Calu3 (cell line): ENCODE measurements at regions not wholly inside any gene's neighbourhood (a gene's known extent, or its start where the extent isn't known, plus 50 kb on each side); places are given as distances from the start of the nearest gene placed in this dataset.

Experiments used
- BruUV-seq: library from RNA; stranded (reverse); fragments of 400-500 nt; replicated peaks from 2 replicates; lab custom pipeline; 2021; lab: Mats Ljungman, UMichigan
- CTCF ChIA-PET: fragments of 300-600 bp; sonication (Branson Sonifier 250); formaldehyde crosslinking; loops from one replicate; lab custom pipeline; 2022; ENCODE audit warnings: antibody characterized with exemption; lab: Charles Lee
- DNase-seq: peaks from one replicate; pipeline ENCODE4 v3.0.0; 2022
- H3K27ac Mint-ChIP-seq: one replicate; pipeline ENCODE4 v1.8.0; 2022; ENCODE audit warnings: mixed read lengths; ENCODE audit not compliant: unreplicated experiment
- H3K27me3 Mint-ChIP-seq: one replicate; pipeline ENCODE4 v1.8.0; 2022; ENCODE audit warnings: mixed read lengths; ENCODE audit not compliant: unreplicated experiment
- H3K36me3 Mint-ChIP-seq: one replicate; pipeline ENCODE4 v1.8.0; 2022; ENCODE audit warnings: mild to moderate bottlenecking, moderate library complexity, mixed read lengths; ENCODE audit not compliant: insufficient read depth, unreplicated experiment
- H3K4me1 Mint-ChIP-seq: one replicate; pipeline ENCODE4 v1.8.0; 2022; ENCODE audit warnings: mild to moderate bottlenecking, low read depth, mixed read lengths; ENCODE audit not compliant: unreplicated experiment
- H3K4me3 Mint-ChIP-seq: one replicate; pipeline ENCODE4 v1.8.0; 2022; ENCODE audit warnings: mild to moderate bottlenecking, low read depth, moderate library complexity, mixed read lengths; ENCODE audit not compliant: unreplicated experiment
- H3K9me3 Mint-ChIP-seq: one replicate; pipeline ENCODE4 v1.8.0; 2022; ENCODE audit warnings: low read depth, mixed read lengths; ENCODE audit not compliant: unreplicated experiment
- CTCF ChIP-seq: fragments of 200-600 bp; IDR thresholded peaks from one replicate; pipeline ENCODE4 v1.8.0; 2022; ENCODE audit warnings: antibody characterized with exemption; ENCODE audit not compliant: unreplicated experiment
- intact Hi-C: fragments of 100-400 bp; cut with micrococcal nuclease; formaldehyde crosslinking; loops from one replicate; pipeline ENCODE4 v1.10.0; 2022; ENCODE audit not compliant: unreplicated experiment

DNA sequence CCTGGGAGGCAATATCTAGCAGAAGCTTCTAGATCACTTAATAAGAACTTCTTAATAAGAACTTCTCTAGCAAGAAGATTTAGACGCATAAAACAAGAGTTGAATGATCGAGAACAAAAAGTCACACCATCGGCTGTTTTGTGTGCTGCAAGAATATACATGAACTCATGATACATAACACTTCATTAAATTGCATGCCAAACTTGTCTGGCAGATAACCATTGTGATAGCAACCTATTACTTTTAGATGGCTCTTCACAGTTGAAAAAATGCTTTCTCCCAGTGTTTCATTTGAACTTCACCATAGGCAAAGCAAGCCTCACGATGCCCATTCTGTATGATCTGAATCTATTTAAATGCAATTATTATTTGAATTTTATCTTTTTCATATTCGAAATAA lies 249.9 kb downstream of the CBLN4 start:
- no peak overlapping the region for H3K27ac Mint-ChIP-seq
- CTCF ChIA-PET, result no interaction called here
- intact Hi-C loops, result no loop called here
- no peaks in the 10 kb centered on the region for H3K27me3 Mint-ChIP-seq
- H3K9me3 Mint-ChIP-seq, result peaks cover 17% of the 10 kb centered on the region
- no TSS peak for BruUV-seq
- no peaks in the 10 kb centered on the region for H3K4me1 Mint-ChIP-seq
- H3K36me3 Mint-ChIP-seq, result no peaks in the 10 kb centered on the region
- H3K4me3 Mint-ChIP-seq, result no peak overlapping the region
- TF ChIP-seq CTCF, result no peak
- no peak for DNase-seq

GRCh38 chr20:55746723-55747122 lies 258.6 kb downstream of the CBLN4 start:
- Mint-ChIP-seq H3K36me3 (no peaks in the 10 kb centered on the region), H3K9me3 (peaks cover 6% of the 10 kb centered on the region), H3K4me1 (no peaks in the 10 kb centered on the region), H3K27me3 (no peaks in the 10 kb centered on the region), H3K4me3 (no peak overlapping the region), H3K27ac (no peak overlapping the region)
- no peak for TF ChIP-seq CTCF
- DNase-seq, result no peak
- intact Hi-C loops, result no loop called here
- CTCF ChIA-PET, result no interaction called here
- BruUV-seq, result no TSS peak

DNA sequence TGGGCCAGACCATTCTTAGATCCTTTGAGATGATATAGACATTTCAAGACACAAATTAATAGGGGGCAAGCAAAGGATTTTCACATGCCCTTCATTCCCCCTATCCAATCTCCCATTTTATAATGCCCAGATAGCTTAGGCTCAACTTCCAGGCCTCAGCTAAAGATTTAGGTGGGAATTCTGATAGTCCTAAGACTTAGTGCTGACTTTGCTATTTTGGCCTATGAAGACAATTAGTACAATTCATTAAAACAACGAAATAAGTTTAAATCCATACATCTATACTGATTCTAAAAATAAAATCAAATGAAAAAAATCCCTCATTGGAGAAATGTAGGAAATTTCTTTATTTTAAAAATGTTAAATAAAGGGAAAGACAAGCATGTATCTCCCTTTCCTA lies 259.5 kb downstream of the CBLN4 start:
- Mint-ChIP-seq H3K4me3 (no peak overlapping the region), H3K9me3 (peaks cover 4% of the 10 kb centered on the region), H3K4me1 (no peaks in the 10 kb centered on the region), H3K27ac (no peak overlapping the region), H3K27me3 (no peaks in the 10 kb centered on the region), H3K36me3 (no peaks in the 10 kb centered on the region)
- intact Hi-C loops, result no loop called here
- no peak for TF ChIP-seq CTCF
- BruUV-seq, result no TSS peak
- no peak for DNase-seq
- CTCF ChIA-PET, result no interaction called here

GRCh38 chr20:55744896-55745295 lies 260.4 kb downstream of the CBLN4 start:
- BruUV-seq, result no TSS peak
- H3K4me3 Mint-ChIP-seq, result no peak overlapping the region
- intact Hi-C loops, result no loop called here
- peaks cover 3% of the 10 kb centered on the region for H3K9me3 Mint-ChIP-seq
- no peaks in the 10 kb centered on the region for H3K4me1 Mint-ChIP-seq
- no peak for TF ChIP-seq CTCF
- DNase-seq, result no peak
- CTCF ChIA-PET, result interaction anchor here (0.6 kb wide), 1 partner anchor 237 kb away, joined by 12 read pairs; no protein-coding TSS in a partner anchor
- H3K36me3 Mint-ChIP-seq, result no peaks in the 10 kb centered on the region
- H3K27ac Mint-ChIP-seq, result no peak overlapping the region
- H3K27me3 Mint-ChIP-seq, result no peaks in the 10 kb centered on the region
